ENCODE measurements at regions not wholly inside any gene's neighbourhood (a gene's known extent, or its start where the extent isn't known, plus 50 kb on each side); places are given as distances from the start of the nearest gene placed in this dataset.

DNA sequence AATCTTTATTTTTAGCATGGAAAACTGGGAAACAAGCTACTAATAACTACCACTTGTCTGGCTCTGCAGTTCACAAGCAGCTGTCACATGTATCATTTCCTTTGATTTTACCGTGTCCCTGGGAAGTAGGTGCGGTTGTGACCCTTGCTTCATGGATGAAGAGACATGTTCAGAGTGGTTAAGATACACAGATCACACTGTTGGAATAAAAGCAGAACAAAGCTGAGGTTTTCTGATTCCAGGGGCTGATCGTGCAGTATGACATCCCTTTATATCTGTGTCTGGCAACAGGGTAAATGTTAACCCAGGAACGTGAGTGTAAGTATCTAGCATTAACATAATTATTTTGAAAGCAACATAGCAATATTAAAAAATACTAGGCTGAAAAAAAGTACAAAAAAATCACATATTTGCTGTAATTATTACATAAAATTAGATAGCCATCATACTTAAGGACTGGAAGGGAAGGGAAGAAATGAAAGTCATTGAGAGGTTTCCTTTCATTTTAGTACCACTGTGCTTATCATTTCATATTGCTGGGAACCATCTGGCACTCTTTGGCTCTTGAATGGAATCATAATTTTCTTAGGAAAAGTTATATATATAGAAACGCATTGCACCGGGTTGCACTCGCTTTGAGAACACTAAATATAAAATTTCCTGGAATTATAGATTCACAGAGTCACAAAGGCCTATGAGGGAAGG, 62.8 kb upstream of the PAXBP1 start:
- Histone ChIP-seq H3K36me3 (ENCODE audit: control insufficient read depth in 1 of 2, insufficient read depth in 2 of 2, low read length in 2 of 2) (no peaks in the 10 kb centered on the region), H3K9me2 (ENCODE audit: insufficient read depth) (no peaks in the 10 kb centered on the region), H3K27me3 (ENCODE audit: insufficient read depth, low read length) (peaks cover 3% of the 10 kb centered on the region), H3K4me2 (ENCODE audit: low read length) (no peak overlapping the region), H4K20me1 (ENCODE audit: insufficient read depth) (no peaks in the 10 kb centered on the region), H3K4me1 (ENCODE audit: control insufficient read depth in 1 of 2, insufficient read depth in 2 of 2, low read length in 2 of 2) (no peaks in the 10 kb centered on the region), H3K27ac (ENCODE audit: low read depth, low read length) (no peak overlapping the region), H2AFZ (ENCODE audit: low read depth, low read length, poor library complexity, severe bottlenecking) (no peak overlapping the region), H3K4me3 (replicated peaks in 1 of 2; ENCODE audit: low read depth in 1 of 2, low read length in 2 of 2) (no peak overlapping the region), H3K9ac (ENCODE audit: low read length) (no peak overlapping the region), H3K79me2 (ENCODE audit: insufficient read depth, low read length) (no peaks in the 10 kb centered on the region), H3K9me3 (ENCODE audit: control insufficient read depth in 1 of 2, insufficient read depth in 1 of 2, low read depth in 1 of 2, low read length in 2 of 2) (no peaks in the 10 kb centered on the region)
- RAD21 ChIA-PET (ENCODE audit: low non-redundant PET in 1 of 2, low total read pairs in 2 of 2, uncharacterized antibody in 2 of 2, unreplicated experiment in 2 of 2) = no interaction called here
- CTCF ChIA-PET = interaction anchor here (2.9 kb wide), 1 partner anchor 363 kb away, joined by 25 read pairs; no protein-coding TSS in a partner anchor
- ATAC-seq (no peak), DNase-seq (ENCODE audit: low read depth, low spot score) (no peak)
- POLR2A ChIA-PET = no interaction called here
- no peak for TF ChIP-seq POLR2AphosphoS5 (IDR thresholded peaks at IDR 0.05; ENCODE audit: low read depth, low read length)
- no peak for TF ChIP-seq ZFX (IDR thresholded peaks at IDR 0.05)
- no peak for TF ChIP-seq CBX3 (IDR thresholded peaks at IDR 0.05; ENCODE audit: low read depth)
- no peak for TF ChIP-seq CTCF (IDR thresholded peaks at IDR 0.05 in 2 of 3, conservative IDR thresholded peaks at IDR 0.05 in 1 of 3; ENCODE audit: borderline replicate concordance in 1 of 3, insufficient read depth in 1 of 3, low read depth in 2 of 3, low read length in 2 of 3)
- no peak for TF ChIP-seq EZH2phosphoT487 (IDR thresholded peaks at IDR 0.05; ENCODE audit: borderline replicate concordance)
- no peak for TF ChIP-seq REST (IDR thresholded peaks at IDR 0.05; ENCODE audit: low read depth)
- TF ChIP-seq, protein P1, sequence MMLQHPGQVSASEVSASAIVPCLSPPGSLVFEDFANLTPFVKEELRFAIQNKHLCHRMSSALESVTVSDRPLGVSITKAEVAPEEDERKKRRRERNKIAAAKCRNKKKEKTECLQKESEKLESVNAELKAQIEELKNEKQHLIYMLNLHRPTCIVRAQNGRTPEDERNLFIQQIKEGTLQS (IDR thresholded peaks at IDR 0.05) = no peak
- TF ChIP-seq RAD21 (IDR thresholded peaks at IDR 0.05; ENCODE audit: low read depth) = no peak
- TF ChIP-seq FOSL1 (IDR thresholded peaks at IDR 0.05; ENCODE audit: low read depth) = no peak
- intact Hi-C loops (cut with micrococcal nuclease) = no loop called here
- no TSS peak for BruUV-seq (replicated peaks)

Data from HCT116 (cell line).